Stimulated activated naive CD4-positive, alpha-beta T cell (primary cell): ENCODE measurements at regions not wholly inside any gene's neighbourhood (a gene's known extent, or its start where the extent isn't known, plus 50 kb on each side); places are given as distances from the start of the nearest gene placed in this dataset.
"Not testable (repeated sequence)": the region's sequence is repeated elsewhere in the genome, so short reads cannot be mapped to it uniquely, and the experiment has no call there.

Experiments
- DNase-seq, 6 experiments: peaks; one replicate each; lab custom pipeline; 2025; lab: John Stamatoyannopoulos, UW

DNA sequence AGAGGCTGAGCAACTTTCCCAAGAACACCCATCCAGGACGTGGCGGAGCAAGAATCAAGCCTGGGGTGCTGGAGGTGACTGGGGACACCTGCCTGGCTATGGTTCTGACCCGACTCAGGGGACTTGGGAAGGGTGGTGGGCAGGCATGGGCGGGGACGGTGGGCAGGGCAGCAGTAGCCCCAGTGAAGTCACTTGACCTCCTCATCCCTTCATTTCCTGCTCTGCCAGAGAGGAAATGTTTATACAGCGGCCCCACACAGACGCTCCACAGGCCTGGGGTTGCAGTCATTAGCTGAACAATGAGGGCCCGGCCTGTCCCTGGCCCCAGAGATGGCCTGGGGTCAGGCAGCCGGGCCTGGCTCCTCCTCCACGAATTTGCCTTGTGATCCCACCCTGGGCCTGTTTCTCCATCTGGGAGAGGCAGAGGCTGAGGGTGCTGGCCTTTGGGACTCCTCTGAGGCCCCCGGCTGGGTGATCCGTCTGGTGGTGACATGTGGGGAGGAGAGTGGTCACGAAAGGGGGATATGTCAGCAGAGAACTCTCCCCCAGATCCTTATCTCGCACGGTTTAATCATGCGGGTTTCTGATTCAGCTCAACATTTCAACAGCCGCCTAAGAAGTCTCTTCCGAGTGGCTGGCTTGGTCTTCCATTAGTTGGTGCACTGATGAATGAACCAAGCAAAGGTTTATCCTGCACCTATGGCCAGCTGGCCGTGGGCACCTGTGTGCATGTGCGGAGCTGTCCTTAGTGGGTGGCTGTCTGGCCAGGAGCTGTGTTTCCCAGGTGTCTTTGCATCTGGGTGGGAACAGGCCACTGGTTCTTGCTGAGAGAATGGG, 175.9 kb downstream of the IRF8 start:
- no peak for DNase-seq

GRCh38 chr16:86075488-86075785, 176.5 kb downstream of the IRF8 start:
- no peak for DNase-seq

DNA sequence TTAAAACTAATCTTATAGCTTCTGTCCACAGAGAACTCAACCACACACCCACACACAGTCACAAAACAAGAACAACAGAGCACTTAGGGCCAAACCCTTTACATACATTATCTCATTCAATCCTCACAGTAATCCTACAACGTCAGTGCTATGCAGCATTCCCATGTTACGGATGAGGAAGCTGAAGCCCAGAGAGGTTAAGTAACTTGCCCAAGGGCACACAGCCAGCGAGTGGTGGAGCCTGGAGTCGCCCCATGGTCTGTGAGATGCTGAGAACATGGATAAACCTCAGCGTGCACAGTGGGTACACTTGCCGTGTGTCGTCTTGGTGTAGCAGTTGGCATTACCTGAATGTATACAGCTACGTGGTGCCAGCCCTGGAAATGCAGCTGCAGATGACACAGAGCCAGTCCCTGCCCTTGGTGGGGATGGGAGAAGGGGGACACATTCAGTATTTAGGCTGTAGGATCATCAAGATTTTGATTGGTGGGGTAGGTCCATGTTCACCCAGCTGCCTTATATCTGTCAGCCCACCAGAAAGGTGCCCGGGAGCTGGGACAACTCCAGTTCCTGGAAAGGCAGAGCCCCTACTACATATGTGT, 177.0 kb downstream of the IRF8 start:
- DNase-seq, result no peak

DNA sequence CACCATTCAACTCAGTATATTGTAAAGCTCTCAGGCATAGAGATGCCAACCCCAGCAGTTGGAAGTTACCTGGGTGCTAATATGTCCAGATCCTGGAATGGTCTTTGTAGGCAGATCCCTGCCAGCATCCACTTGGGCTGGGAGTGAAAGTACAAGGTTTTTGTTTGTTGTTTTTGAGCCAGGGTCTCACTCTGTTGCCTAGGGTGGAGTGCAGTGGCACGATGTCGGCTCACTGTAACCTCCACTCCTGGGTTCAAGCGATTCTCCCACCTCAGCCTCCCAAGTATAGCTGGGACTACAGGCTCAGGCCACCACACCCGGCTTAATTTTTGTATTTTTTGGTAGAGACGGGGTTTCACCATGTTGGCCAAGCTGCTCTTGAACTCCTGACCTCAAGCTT, 177.6 kb downstream of the IRF8 start:
- no peak for DNase-seq

DNA sequence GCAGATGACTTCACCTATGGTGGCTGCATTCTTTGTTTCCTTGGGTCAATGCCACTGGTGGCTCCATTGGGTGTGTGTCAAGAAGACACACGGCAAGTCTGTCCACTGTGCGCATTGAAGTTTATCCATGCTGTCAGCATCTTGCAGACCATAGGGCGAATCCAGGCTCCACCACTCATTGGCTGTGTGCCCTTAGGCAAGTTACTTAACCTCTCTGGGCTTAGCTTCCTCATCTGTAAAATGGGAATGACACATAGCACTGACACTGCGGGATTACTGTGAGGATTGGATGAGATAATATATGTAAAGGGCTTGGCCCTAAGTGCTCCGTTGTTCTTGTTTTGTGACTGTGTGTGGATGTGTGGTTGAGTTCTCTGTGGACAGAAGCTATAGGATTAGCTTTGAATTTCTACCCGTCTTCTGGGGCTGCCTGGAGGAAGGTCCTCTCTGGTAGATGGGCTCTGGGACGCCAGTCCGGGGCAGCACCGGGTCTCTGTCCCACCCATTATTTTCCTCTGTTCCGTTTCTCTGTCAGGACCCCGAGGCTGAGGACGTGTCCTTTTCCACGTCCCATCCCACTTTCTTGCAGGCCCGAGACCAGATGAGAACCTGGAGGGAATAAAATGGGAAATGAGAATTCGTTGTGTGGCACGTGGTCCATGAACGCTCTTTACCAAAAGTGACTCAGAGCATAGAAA, 178.4 kb downstream of the IRF8 start:
- DNase-seq, result no peak

GRCh38 chr16:86078121-86078600, 179.2 kb downstream of the IRF8 start:
- no peak for DNase-seq

- DNase-seq, result not testable (repeated sequence)
Measured at GRCh38 chr16:86078711-86079110, 179.7 kb downstream of the IRF8 start.

GRCh38 chr16:86079255-86079885, 180.4 kb downstream of the IRF8 start:
- no peak for DNase-seq

DNA sequence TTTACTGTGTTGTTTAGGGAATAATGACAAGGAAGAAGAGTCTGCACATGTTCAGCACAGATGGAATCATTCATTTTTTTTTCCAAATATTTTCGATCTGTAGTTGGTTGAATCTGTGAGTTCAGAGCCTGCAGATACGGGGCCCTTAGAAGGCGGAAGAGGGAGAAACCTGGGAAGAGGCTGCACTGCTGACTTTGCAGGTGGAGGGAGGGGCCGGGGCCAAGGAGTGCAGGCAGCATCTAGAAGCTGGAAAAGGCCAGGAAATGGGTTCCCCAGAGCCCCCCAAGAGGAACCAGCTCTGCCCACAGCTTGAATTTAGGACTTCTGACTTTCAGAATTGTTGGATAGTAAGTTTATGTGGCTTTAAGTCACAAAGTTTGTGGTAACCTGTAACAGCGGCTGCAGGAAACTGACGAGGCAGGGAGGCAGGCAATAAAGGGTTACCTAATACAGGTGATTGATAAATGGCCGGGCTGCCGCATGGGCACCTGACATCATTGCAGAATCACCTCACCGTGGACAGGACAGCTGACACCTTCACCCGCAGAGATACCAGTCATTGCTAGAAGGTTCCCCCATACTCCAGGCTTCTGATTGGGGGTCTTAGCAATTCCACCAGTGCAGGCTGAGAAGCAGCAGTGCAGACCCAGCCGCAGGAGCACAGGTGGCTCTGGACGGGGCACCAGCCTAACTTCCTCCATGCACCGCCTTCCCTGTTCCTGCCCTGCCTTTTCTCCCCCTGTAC, 181.3 kb downstream of the IRF8 start:
- DNase-seq, result no peak

DNA sequence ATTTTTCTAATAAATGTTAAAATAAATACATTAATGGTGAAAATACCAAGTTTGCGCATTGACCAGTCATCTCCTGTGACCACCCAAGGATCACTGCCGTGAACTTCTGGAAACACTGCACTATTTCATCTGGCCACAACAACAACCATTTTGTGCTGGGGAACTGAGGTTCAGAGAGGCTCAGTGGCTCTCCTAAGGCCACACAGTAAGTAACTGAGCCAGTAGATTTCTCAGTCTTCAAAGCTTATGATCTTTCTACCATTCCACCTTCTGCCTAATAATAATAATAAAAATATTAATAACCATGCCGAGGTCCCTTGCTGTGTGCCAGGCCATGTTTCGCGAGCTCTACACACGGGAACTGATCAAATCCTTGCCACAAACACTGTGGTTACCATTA, 182.0 kb downstream of the IRF8 start:
- DNase-seq, result no peak

GRCh38 chr16:86082418-86083030, 183.6 kb downstream of the IRF8 start:
- DNase-seq, result no peak

GRCh38 chr16:86083382-86084002, 184.5 kb downstream of the IRF8 start:
- DNase-seq, result no peak

DNA sequence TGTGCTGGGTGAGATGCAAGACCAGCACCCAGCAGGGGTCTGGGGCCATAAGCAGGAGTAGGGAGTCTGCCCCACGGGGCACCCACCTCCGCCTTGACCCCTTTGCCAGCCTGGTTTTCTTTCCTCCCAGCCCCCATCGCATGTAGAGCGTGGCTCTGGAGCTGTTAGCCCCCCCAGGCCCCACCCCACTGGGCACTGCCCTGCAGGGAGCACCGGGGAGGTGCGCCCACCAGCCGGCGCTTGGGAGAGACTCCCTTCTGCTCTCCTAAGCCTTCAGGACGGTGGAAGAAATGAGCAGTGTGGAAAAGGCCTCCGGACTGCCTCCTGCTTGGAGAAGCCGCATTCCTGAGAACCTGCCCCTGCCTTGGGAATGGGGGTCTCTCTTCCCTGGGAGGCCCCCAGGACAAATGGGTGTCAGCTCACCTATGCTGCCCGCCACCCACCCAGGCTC, 186.2 kb downstream of the IRF8 start:
- DNase-seq, result no peak

DNA sequence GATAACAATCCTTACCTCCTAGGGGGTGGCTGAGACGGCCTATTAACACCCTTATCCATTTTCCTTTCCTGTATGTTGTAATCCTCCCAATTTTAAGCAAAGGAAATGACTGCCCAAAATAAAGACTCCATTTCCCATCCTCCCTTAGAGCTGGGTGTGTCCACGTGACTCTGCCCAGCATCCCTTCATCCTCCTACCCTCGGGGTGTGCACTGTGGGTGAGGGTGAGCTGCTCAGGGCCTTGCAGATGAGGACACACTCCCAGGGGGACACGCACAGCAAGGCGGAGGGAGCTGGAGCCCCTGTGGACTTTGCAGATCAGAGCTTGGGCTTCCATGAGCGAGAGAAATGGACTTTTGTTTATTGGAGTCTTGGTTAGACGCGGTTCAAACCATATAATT, 186.8 kb downstream of the IRF8 start:
- DNase-seq, result no peak

- no peak for DNase-seq
Measured at GRCh38 chr16:86086471-86086870, 187.5 kb downstream of the IRF8 start.

- no peak for DNase-seq
Measured at GRCh38 chr16:86087011-86087895, 188.3 kb downstream of the IRF8 start.

- DNase-seq, result no peak
Measured at GRCh38 chr16:86087896-86088230, 188.9 kb downstream of the IRF8 start.

DNA sequence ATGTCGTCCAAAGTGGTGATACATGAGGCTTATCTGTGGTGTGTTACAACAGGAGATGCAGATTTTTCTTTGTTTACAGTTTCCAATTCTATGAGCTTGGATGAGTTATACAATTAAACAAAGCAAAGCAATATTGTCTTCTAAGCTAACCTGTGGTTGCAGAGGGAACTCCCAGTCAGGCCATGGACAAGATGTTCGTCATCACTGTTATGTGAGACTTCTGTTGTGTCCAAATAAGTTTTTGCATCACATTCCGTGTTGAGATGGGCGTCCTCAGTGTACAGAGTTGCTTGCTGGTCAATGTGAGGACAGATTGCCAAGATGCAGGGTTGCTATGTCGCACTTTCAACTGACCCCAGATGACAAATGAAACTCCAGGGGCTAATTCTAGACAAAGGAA, 189.3 kb downstream of the IRF8 start:
- DNase-seq, result no peak

GRCh38 chr16:86088816-86089215, 189.9 kb downstream of the IRF8 start:
- DNase-seq, result no peak

DNA sequence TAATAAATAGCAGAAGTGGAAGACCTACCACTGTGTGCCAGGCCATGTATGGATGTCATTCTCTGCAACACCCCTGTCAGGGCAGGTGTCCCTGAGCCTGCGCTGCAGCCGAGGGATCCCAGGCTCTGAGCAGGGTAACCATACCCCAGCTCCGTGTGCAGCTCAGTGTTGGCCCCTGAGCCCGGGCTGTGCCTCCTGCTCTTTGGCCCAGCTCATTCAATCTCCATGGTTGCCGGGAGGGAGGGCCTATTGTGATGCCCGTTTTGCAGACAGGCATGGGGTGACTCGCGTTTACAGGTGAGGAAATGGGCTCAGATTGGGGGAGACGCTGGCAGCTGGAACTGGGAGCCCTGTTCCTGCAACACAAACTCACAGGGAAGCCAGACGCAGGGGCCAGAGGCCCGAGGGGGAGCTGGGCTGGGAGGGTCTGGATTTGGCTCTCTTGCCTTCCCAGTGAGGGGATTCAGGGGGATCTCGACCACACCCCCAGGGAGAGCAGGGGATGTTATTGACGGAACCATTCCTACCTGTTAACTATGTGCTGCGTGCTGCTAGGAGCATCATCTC, 190.5 kb downstream of the IRF8 start:
- no peak for DNase-seq
